Stimulated activated memory B cell treated with anti-CD40 and anti-IgM and Interleukin-4, amounts not matched to agents 10 μg/mL and 1 μg/mL and 100 μg/mL, for 72 hours (primary cell): ENCODE measurements at regions not wholly inside any gene's neighbourhood (a gene's known extent, or its start where the extent isn't known, plus 50 kb on each side); places are given as distances from the start of the nearest gene placed in this dataset.
"Not testable (repeated sequence)": the region's sequence is repeated elsewhere in the genome, so short reads cannot be mapped to it uniquely, and the experiment has no call there.

Experiments used
- ATAC-seq: fragments of 150-1000 bp; cut with Tn5 transposase; 2 replicates; pipeline ENCODE4 v1.10.0; 2021
- H3K27ac Mint-ChIP-seq: one replicate; pipeline ENCODE4 v1.8.0; 2022; ENCODE audit warnings: mild to moderate bottlenecking, mixed read lengths
- H3K27me3 Mint-ChIP-seq: one replicate; pipeline ENCODE4 v1.8.0; 2022; ENCODE audit warnings: mixed read lengths
- H3K36me3 Mint-ChIP-seq: one replicate; pipeline ENCODE4 v1.8.0; 2022; ENCODE audit warnings: mixed read lengths
- H3K4me1 Mint-ChIP-seq: one replicate; pipeline ENCODE4 v1.8.0; 2022; ENCODE audit warnings: mixed read lengths
- H3K4me3 Mint-ChIP-seq: one replicate; pipeline ENCODE4 v1.8.0; 2022; ENCODE audit warnings: mild to moderate bottlenecking, moderate library complexity, mixed read lengths
- H3K9me3 Mint-ChIP-seq: one replicate; pipeline ENCODE4 v1.8.0; 2022; ENCODE audit warnings: mixed read lengths

DNA sequence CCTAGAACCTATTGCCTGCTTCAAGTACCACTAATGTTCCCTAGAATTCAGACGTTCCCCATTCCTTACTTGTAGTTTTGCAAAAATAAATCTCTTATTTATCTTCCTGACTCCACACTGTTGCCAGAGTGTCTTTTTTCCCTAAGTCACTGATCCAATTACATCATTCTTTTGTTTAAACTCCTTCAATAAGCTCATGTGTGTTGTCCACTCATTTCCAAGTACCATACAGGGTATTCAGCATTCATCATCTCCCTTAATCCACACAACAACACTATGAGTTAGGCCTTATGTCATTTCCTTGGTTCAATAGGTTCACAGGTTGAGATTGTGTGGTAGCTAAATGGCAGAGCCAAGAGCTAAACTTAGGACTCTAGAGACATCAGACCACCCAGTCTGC, 119.9 kb upstream of the RHOBTB1 start:
- Mint-ChIP-seq H3K9me3 (no peaks in the 10 kb centered on the region), H3K36me3 (no peaks in the 10 kb centered on the region), H3K4me1 (no peaks in the 10 kb centered on the region), H3K27me3 (no peaks in the 10 kb centered on the region), H3K27ac (no peak overlapping the region), H3K4me3 (no peak overlapping the region)
- ATAC-seq = no peak

DNA sequence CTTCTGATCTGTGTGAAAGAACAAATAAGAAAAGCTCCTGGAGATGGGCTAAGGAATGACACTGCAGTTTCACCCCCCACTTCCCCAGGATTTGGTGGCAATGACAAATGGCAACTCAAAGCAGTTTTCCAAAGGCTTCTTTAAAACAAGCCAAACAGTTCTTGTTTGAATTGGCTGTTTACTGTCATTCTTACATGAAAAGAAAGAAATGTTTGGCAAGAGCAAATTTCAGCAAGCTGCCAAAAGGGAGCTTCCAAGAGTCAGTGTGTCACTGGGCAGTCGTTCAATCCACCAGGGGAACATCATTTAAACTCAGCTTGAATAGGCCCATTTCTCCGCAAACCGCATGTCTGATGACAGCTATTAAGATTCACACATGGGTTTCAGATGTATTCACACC, 119.0 kb upstream of the RHOBTB1 start:
- H3K4me3 Mint-ChIP-seq = no peak overlapping the region
- H3K27me3 Mint-ChIP-seq = no peaks in the 10 kb centered on the region
- no peaks in the 10 kb centered on the region for H3K4me1 Mint-ChIP-seq
- H3K36me3 Mint-ChIP-seq = no peaks in the 10 kb centered on the region
- no peaks in the 10 kb centered on the region for H3K9me3 Mint-ChIP-seq
- ATAC-seq = no peak
- no peak overlapping the region for H3K27ac Mint-ChIP-seq

DNA sequence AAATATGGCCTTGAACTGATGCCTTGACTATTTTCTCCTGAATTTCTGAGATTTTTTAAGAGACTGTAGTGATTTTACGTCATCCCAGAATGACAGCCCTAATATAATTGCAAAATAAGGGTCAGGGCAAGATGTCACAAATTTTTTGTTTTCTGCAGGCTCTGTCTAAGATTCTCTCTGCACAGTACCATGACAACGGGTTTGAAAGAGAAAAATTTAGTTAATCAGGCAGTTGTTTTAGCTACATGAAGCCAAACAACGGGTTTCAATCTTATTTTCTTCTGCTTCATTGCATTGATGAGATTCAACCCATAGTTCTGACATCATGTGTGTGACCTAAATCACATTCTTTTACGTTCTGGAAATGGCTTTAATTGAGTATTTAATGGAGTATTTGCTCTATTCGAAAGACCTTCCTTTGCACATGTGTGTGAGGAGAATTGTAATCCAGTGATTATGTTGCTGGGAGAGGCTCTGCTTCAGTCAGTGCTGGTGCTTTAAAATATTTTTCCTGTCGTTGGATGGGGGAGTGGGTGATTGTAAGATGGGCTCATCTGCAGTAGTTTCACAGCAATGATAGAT, 118.0 kb upstream of the RHOBTB1 start:
- ATAC-seq = no peak

DNA sequence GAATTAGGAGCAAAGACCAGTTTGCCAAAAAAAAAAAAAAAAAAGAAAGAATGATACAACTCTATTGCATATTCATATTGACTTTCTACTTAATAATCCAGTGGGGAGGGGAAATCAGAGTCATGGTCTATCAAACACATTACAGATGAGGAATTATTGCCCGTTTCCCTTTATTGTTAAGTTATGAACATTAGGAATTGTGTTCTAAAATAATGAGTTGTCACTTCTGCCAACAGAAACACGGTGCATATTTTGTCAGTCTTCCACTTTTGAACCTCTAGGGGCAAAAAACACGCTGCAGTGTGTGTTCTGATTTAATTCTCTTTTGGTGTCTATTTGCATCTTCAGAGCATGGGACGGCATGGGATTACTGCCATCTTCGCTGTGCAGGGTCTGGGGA, 115.7 kb upstream of the RHOBTB1 start:
- no peak overlapping the region for H3K4me3 Mint-ChIP-seq

More for the DNA sequence above, 118.0 kb upstream of the RHOBTB1 start:
- Mint-ChIP-seq H3K9me3 (no peaks in the 10 kb centered on the region), H3K27me3 (no peaks in the 10 kb centered on the region), H3K4me1 (no peaks in the 10 kb centered on the region), H3K36me3 (no peaks in the 10 kb centered on the region), H3K27ac (no peak overlapping the region), H3K4me3 (no peak overlapping the region)

DNA sequence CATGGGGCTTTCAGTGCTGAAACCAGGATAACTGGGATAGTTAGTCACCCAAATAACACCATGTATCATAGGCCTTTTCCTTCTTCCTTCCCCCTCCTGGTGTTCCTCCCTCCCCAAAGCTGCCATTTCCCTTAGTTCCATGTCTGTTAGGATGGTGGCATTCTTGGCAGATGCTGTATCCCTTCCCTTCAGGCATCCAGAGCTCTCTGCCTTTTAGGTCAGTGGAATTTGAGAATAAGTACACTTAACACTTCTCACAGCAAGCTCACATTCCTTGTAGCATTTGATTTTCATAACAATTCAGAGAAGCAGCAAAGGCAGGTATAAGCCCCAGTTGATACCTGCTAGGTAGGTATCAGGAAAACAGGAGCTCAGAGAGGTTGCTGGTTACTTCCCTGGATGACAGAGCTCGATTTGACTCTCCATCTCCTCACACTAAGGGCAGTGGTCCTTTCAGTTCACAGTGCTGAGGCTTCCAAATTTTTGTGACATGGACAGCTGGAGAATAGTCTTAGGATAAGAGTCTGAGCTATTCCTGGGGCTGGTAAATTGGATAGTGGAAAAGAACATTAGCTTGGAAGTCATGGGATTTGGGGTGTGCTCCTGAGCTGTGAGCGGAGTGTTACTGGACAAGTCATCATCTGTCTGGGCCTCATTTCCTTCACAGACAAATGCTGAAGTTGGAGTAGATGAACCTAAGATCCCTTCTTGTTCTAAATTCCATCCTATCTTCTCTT, 108.7 kb upstream of the RHOBTB1 start:
- no peak overlapping the region for H3K4me3 Mint-ChIP-seq
- no peaks in the 10 kb centered on the region for H3K9me3 Mint-ChIP-seq
- no peak overlapping the region for H3K27ac Mint-ChIP-seq
- no peaks in the 10 kb centered on the region for H3K27me3 Mint-ChIP-seq
- H3K4me1 Mint-ChIP-seq = no peaks in the 10 kb centered on the region
- H3K36me3 Mint-ChIP-seq = no peaks in the 10 kb centered on the region
- ATAC-seq = no peak

More for the DNA sequence above, 115.7 kb upstream of the RHOBTB1 start:
- Mint-ChIP-seq H3K9me3 (no peaks in the 10 kb centered on the region), H3K4me1 (no peaks in the 10 kb centered on the region), H3K36me3 (no peaks in the 10 kb centered on the region), H3K27me3 (no peaks in the 10 kb centered on the region), H3K27ac (no peak overlapping the region)
- no peak for ATAC-seq

DNA sequence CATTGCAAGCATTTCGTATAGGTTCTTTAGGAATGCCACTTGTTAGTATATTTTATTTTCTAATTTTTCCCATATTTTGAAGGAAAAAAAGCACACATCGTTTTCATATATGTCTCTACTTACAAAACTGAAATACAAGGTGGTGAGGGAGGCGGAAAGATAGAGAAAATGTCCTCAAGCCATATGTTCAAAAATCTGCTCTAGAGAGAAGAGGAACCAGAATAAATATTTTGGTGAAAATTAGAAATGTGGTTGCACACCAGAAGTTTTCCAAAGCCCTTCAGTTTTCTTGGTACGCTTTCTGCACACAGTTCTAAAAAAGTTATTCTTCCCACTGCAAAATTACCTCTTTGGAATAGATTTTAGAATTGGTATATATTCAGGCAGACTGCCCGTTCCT, 107.4 kb upstream of the RHOBTB1 start:
- H3K9me3 Mint-ChIP-seq = no peaks in the 10 kb centered on the region
- ATAC-seq = no peak
- H3K4me1 Mint-ChIP-seq = no peaks in the 10 kb centered on the region
- no peak overlapping the region for H3K27ac Mint-ChIP-seq
- no peaks in the 10 kb centered on the region for H3K36me3 Mint-ChIP-seq
- H3K27me3 Mint-ChIP-seq = peaks cover 11% of the 10 kb centered on the region
- H3K4me3 Mint-ChIP-seq = no peak overlapping the region

DNA sequence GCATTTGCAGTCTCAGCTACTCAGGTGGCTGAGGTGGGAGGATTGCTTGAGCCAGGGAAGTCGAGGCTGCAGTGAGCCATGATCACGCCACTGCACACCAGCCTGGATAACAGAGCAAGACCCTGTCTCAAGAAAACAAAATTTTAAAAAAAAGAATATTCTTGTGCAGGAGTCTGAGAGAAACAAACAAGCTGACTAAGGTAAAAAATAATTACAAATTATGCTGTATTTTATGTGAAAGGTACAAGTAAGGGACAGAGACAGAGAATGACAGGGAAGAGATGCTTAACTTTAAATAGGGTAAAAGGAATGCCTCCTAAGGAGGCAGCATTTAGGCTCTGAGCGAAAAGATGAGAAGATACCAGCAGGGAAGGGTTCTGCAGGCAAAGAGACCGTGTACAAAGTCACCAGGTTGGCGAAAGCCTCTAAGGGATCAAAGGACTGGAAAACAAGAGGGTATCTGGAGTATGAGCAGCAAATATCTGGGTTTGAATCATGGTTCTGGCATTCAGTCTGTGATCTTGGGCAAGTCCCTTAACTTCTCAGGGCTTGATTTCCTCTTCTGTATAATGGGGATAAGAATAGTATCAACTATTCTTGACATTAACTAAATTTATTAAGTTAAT, 106.2 kb upstream of the RHOBTB1 start:
- no peak for ATAC-seq
- Mint-ChIP-seq H3K27me3 (peaks cover 14% of the 10 kb centered on the region), H3K4me1 (no peaks in the 10 kb centered on the region), H3K36me3 (no peaks in the 10 kb centered on the region), H3K27ac (no peak overlapping the region), H3K4me3 (no peak overlapping the region), H3K9me3 (no peaks in the 10 kb centered on the region)

DNA sequence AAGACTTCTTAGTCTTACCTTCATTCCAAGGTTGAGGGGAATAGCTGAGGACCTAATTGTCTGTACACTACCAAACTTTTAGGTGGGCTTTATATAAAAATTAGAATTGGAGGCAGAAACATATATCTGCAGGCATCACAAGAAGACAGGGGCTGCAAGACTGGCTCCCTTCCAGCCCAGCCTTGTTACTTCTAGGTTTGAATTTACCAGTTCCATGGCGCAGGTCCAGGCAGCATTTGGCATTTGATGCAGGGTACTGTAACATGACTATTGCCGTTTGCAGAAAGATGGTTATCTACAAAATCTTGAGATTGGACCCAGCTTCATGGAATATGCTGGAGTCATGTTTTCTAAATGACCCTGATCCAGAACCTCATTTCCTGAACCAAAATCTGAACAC, 105.4 kb upstream of the RHOBTB1 start:
- Mint-ChIP-seq H3K27ac (no peak overlapping the region), H3K4me3 (no peak overlapping the region)
- ATAC-seq = no peak

DNA sequence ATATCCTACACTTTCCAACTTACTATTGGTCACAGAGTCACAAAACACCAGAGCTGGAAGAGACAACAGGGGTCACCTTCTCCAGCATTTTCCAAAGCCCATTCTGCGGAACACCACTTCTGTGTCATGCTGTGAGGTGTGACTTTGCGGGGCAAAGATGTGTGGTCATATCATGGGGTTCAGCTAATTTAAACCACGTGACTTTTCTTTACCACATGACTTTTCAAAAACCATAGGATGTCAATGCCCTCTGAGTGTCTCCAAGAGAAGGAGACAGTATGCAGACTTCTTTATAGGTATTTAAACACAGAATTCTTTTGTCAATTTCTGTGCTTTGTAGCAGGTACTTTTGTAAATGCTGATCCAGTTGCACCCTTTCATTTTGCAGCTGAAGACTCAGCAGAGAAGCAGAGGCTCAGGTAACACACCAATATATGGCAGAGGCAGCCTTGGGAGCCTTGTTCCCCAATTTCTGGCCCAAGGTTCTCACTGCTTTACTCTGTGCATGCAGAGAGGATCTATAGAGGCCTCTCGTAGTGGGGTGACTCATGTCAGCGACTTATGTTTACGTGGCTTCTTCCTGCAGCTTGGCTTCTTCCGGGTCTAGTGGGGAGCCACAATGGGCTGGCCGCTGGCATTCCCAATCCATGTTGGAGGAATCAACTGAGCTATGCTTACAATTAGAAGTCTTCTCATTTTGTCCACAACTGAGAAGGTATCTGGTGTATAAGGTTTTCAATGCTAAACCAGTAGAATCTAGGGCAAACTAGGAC, 104.0 kb upstream of the RHOBTB1 start:
- H3K27ac Mint-ChIP-seq = no peak overlapping the region
- H3K36me3 Mint-ChIP-seq = no peaks in the 10 kb centered on the region
- peaks cover 14% of the 10 kb centered on the region for H3K27me3 Mint-ChIP-seq
- no peak overlapping the region for H3K4me3 Mint-ChIP-seq
- no peak for ATAC-seq
- H3K9me3 Mint-ChIP-seq = no peaks in the 10 kb centered on the region
- H3K4me1 Mint-ChIP-seq = no peaks in the 10 kb centered on the region

More for the DNA sequence above, 105.4 kb upstream of the RHOBTB1 start:
- no peaks in the 10 kb centered on the region for H3K9me3 Mint-ChIP-seq
- H3K4me1 Mint-ChIP-seq = no peaks in the 10 kb centered on the region
- H3K27me3 Mint-ChIP-seq = peaks cover 14% of the 10 kb centered on the region
- H3K36me3 Mint-ChIP-seq = no peaks in the 10 kb centered on the region

DNA sequence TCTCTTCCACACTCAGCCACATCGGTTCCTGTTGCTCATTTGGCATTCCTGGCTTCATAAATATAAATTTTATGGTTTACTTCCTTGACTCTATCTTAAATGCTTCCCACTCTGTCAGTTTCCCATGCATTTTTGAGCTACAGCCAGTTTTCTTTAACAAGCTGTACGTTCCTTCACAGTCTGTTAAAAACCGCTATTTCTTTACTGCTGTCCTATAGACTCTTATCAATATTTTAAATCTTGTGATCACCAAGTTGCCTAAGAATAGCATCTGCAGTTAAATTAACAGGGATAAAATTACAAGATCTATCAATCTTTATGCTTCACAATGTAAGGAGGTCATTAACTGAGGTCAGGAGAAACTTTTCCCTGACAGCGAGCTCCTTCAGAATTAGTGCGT, 103.1 kb upstream of the RHOBTB1 start:
- H3K36me3 Mint-ChIP-seq = no peaks in the 10 kb centered on the region
- ATAC-seq = no peak
- no peaks in the 10 kb centered on the region for H3K9me3 Mint-ChIP-seq

DNA sequence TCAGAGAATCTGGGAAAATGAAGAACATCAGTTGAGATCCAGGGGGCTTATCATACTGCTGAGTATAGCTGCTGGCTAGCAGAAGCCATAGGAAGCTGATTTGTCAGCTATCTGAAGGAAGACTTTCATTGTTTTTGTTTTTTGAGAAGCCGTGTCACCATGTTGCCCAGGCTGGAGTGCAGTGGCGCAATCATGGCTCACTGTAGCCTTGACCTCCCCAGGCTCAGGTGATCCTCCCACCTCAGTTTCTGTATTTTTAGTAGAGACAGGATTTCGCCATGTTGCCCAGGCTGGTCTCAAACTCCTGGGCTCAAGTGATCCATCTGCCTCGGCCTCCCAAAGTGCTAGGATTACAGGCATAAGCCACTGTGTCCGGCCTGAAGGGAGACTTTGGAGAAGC, 101.5 kb upstream of the RHOBTB1 start:
- not testable (repeated sequence) for H3K4me1 Mint-ChIP-seq, H3K4me3 Mint-ChIP-seq, ATAC-seq, H3K27ac Mint-ChIP-seq, H3K9me3 Mint-ChIP-seq, H3K36me3 Mint-ChIP-seq
- peaks cover 14% of the 10 kb centered on the region for H3K27me3 Mint-ChIP-seq

More for the DNA sequence above, 103.1 kb upstream of the RHOBTB1 start:
- Mint-ChIP-seq H3K4me3 (no peak overlapping the region), H3K4me1 (no peaks in the 10 kb centered on the region), H3K27me3 (peaks cover 14% of the 10 kb centered on the region), H3K27ac (no peak overlapping the region)

DNA sequence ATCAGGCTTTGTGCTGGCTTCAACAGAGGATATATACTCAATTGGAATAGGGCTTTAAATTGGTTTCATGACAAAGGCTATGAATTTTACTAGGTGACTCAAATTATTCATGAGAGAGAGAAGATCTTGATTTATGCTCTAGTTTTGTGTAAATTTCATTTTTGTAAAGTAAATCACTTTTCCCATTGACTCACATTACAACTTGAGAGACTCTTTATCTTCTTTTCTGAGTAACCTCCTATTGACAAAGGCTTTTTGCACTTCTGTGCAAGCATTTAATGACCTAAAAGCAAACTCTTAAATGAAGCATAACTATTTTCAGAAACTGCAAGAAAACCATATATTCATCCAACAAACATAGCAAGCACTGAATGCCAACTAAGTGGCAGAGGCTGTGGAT, 98.5 kb upstream of the RHOBTB1 start:
- Mint-ChIP-seq H3K27me3 (peaks cover 14% of the 10 kb centered on the region), H3K27ac (no peak overlapping the region), H3K4me1 (no peaks in the 10 kb centered on the region), H3K4me3 (no peak overlapping the region), H3K9me3 (no peaks in the 10 kb centered on the region), H3K36me3 (no peaks in the 10 kb centered on the region)
- no peak for ATAC-seq

DNA sequence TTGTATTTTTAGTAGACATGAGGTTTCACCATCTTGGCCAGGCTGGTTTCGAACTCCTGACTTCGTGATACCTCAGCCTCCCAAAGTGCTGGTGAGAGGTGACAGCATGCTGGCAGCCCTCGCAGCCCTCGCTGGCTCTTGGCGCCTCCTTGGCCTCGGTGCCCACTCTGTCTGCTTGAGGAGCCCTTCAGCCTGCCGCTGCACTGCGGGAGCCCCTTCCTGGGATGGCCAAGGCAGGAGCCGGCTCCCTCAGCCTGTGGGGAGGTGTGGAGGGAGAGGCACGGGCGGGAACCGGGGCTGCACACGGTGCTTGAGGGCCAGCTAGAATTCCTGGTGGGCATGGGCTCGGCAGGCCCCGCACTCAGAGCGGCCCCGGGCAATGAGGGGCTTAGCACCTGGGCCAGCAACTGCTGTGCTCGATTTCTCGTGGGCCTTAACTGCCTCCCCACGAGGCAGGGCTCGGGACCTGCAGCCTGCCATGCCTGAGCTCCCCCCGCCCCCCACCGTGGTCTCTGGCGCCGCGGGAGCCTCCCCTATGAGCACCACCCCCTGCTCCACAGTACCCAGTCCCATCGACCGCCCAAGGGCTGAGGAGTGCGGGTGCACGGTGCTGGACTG, 96.5 kb upstream of the RHOBTB1 start:
- Mint-ChIP-seq H3K4me3 (no peak overlapping the region), H3K4me1 (no peaks in the 10 kb centered on the region), H3K27ac (no peak overlapping the region), H3K36me3 (no peaks in the 10 kb centered on the region), H3K27me3 (no peaks in the 10 kb centered on the region), H3K9me3 (no peaks in the 10 kb centered on the region)
- ATAC-seq = no peak

DNA sequence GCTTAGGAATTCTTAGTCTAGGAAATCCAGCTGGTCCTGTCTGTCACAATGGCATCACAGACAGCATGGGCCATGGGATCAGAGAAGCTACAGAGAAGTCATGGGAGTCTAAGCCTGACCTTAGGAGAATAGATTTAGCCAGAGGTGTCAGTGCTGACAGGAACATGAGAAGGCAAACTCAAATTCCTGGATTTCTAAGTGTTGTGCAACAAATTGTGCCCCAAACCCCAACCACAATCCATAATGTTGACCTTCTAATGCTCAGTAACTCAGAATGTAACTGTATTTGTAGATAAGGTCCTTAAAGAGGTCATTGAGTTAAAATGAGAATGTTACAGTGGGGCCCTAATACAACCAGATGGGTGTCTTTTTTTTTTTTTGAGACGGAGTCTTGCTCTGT, 95.9 kb upstream of the RHOBTB1 start:
- H3K9me3 Mint-ChIP-seq = no peaks in the 10 kb centered on the region
- H3K27me3 Mint-ChIP-seq = no peaks in the 10 kb centered on the region
- H3K4me1 Mint-ChIP-seq = no peaks in the 10 kb centered on the region
- H3K36me3 Mint-ChIP-seq = no peaks in the 10 kb centered on the region
- no peak overlapping the region for H3K4me3 Mint-ChIP-seq
- no peak for ATAC-seq
- H3K27ac Mint-ChIP-seq = no peak overlapping the region

DNA sequence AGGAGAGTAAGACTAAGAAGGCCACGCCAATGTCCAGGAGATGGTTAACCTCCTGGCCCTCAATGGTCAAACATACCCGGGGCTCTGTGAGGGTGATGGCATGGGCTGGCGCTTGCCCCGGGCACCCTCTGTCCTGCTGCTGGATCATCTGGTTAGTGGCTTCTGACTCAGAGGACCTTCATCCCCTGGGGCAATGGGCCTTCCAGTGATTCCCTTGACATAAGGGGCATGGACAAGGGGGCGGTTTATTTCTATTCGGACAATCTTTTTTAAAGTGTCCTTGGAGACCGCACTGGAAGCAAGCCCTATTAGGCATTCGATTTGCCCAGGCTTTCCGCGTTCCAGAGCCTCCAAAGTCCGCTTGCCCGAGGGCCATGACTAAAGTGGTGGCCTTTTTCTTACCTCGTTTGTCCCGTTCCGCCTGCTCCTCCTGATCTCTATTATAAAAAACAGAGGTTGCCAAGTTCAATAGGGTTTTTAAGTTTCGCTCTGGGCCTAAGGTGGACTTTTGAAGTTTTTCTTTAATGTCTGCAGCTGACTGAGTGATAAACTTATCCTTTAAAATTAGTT, 93.4 kb upstream of the RHOBTB1 start:
- H3K27me3 Mint-ChIP-seq, H3K36me3 Mint-ChIP-seq, ATAC-seq, H3K27ac Mint-ChIP-seq, H3K4me3 Mint-ChIP-seq, H3K9me3 Mint-ChIP-seq, H3K4me1 Mint-ChIP-seq: not testable (repeated sequence)
